ENCODE measurements at regions not wholly inside any gene's neighbourhood (a gene's known extent, or its start where the extent isn't known, plus 50 kb on each side); places are given as distances from the start of the nearest gene placed in this dataset.
"Not testable (repeated sequence)": the region's sequence is repeated elsewhere in the genome, so short reads cannot be mapped to it uniquely, and the experiment has no call there.

DNA sequence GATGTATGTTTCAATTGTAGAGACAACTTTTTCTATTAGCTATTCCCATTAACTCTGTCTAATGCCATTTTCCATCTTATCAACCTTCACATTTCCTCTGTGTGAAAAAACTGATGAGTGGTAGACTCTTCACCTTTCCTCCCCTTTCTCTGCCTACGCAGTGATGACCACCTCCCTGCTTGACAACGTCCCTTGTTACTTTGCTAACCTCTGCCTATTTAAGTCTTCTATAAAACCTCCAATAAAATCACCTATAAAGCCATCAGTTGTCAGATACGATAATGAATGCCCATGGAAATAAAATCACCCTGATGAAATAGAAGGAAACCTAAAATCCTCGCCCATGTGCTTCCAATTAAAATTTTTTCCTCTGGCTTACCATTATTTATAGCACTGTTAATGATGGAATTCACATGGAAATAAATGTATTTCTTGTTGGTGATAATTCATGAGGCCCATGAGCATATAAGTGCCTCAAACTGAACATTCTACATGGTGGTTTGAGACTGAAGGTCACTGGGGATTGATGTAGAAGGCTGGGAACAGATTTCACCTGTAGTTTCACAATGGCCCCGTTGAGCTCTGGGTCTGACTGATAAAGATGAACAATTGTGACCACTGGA is 1454.0 kb upstream of the SEL1L start:
- DNase-seq (ENCODE audit: low spot score), result no peak

- DNase-seq (ENCODE audit: low spot score), result not testable (repeated sequence)
These were observed 1460.9 kb upstream of the SEL1L start for GRCh38 chr14:82994547-82994946.

GRCh38 chr14:82999802-83000201 is 1466.1 kb upstream of the SEL1L start:
- peak; percentile 4 for DNase-seq (ENCODE audit: low spot score)

GRCh38 chr14:83004456-83005006 is 1470.9 kb upstream of the SEL1L start:
- no peak for DNase-seq (ENCODE audit: low spot score)

- DNase-seq (ENCODE audit: low spot score), result no peak
These were observed 1472.5 kb upstream of the SEL1L start for GRCh38 chr14:83006121-83006670.

DNA sequence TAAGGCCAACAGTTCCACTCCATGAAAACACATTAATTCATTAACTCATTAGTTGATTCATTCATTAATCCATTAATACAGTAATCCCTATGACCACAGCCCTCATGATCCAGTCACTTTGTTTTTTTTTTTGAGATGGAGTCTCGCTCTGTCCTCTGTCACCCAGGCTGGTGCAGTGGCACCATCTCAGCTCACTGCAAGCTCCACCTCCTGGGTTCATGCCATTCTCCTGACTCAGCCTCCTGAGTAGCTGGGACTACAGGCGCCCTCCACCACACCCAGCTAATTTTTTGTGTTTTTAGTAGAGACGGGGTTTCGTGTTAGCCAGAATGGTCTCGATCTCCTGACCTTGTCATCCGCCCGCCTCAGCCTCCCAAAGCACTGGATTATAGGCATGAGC is 1473.4 kb upstream of the SEL1L start:
- not testable (repeated sequence) for DNase-seq (ENCODE audit: low spot score)

GRCh38 chr14:83007641-83008225 is 1474.1 kb upstream of the SEL1L start:
- no peak for DNase-seq (ENCODE audit: low spot score)

DNA sequence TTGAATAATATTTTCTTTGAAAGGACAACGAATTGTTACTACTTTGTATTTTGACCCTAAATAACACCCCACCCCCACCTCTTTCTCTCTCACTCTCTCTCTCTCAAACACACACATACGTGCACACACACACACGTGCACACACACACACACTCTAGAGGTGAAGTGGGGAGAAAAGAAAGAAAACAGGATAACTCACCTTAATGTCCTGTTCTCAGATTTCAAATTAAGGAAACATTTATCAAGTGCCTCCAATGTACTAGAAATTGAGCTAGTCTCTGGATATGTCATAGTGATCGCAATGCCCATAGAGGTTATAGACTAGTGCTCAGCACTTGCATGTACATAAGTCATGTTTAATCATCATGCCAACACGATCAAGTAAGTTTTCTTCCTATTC is 1483.6 kb upstream of the SEL1L start:
- DNase-seq (ENCODE audit: low spot score), result no peak

DNA sequence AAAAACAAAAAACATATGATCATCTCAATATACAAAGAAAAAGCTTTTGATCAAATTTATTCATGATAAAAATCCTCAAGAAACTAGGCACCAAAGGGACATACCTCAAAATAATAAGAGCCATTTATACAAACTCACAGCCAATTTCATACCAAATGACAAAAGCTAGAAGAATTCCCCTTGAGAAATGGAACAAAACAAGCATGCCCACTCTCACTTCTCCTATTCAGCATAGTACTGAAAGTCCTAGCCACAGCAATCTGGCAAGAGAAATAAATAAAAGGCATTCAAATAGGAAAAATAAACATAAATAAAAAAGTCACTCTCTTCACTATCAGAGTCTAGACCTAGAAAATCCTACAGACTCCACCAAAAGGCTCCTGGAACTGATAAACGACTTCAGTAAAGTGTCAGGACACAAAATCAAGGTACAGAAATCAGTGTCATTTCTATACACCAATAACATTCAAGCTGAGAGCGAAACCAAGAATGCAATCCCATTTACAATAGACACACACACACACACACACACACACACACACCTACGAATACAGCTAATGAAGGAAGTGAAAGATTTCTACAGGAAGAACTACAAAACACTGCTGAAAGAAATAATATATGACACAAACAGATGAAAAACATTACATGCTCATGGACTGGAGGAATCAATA is 1486.2 kb upstream of the SEL1L start:
- no peak for DNase-seq (ENCODE audit: low spot score)

GRCh38 chr14:83021323-83021722 is 1487.7 kb upstream of the SEL1L start:
- no peak for DNase-seq (ENCODE audit: low spot score)

DNA sequence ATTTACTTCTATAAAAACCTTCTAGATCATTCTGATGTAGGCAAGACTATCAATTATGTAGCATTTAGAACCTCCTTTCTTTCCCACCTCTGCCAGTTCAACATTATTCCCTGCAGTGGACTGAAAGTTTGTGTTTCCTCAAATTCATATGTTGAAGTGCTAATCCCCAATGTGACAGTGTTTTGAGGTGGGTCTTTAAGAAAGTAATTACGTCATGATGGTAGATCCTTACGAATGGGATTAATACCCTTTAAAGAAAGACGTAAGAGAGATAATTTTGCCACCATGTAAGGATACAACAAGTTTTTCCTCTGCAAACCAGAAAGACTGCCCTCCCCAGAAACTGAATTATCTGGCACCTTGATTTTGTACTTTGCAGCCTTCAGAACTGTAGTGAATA is 1489.7 kb upstream of the SEL1L start:
- DNase-seq (ENCODE audit: low spot score), result no peak

GRCh38 chr14:83041224-83041623 is 1507.6 kb upstream of the SEL1L start:
- no peak for DNase-seq (ENCODE audit: low spot score)

DNA sequence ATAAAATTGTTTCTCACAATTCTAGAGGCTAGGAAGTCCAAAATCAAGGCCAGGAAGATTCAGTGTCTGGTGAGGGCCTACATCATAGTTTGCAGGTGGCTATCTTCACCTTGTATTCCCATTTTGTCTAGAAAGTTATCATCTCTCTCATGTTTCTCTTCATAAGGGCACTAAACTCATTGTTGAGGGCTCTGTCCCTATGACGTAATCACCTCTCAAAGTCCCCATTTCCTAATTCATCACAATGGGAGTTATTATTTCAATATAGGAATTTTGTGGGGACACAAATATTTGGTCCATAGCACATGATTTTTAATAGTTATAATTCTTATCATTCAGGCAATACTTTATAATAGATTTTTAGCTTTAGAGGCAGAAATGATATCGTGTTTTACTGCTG is 1509.2 kb upstream of the SEL1L start:
- no peak for DNase-seq (ENCODE audit: low spot score)

GRCh38 chr14:83044001-83044400 is 1510.3 kb upstream of the SEL1L start:
- no peak for DNase-seq (ENCODE audit: low spot score)

- DNase-seq (ENCODE audit: low spot score), result no peak
These were observed 1513.6 kb upstream of the SEL1L start for GRCh38 chr14:83047059-83047830.

DNA sequence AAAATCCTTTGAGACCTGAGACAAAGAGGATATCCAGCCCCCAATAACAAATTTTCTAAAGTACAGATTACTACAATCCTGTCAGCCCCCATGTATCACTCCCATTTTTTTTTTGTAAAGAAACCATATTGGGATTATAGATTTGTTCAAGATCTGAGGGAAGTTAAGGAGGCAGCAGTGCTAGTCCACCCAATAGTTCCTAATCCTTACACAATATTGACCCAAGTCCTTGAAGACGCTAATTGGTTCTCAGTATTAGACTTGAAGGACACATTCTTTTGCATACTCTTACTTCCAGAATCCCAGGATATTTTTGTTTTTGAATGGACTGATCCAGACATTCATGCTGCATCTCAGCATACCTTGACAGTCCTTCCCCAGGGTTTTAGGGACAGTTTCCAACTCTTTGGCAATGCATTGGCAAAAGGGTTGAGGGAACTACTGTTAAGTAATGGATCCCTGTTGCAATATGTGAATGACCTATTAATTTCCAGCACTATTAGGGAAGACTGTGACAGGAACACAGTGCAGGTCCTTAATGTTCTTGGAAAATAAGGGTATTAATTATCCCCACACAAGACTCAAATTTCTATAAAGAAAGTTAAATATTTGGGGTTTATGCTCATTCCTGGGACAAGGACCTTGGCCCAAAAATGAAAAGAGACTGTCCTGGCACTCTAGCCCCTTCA is 1519.5 kb upstream of the SEL1L start:
- DNase-seq (ENCODE audit: low spot score), result no peak

- no peak for DNase-seq (ENCODE audit: low spot score)
These were observed 1524.4 kb upstream of the SEL1L start for GRCh38 chr14:83058068-83058467.

- no peak for DNase-seq (ENCODE audit: low spot score)
These were observed 1538.3 kb upstream of the SEL1L start for GRCh38 chr14:83071888-83072501.

GRCh38 chr14:83085136-83085535 is 1551.5 kb upstream of the SEL1L start:
- DNase-seq (ENCODE audit: low spot score), result no peak

DNA sequence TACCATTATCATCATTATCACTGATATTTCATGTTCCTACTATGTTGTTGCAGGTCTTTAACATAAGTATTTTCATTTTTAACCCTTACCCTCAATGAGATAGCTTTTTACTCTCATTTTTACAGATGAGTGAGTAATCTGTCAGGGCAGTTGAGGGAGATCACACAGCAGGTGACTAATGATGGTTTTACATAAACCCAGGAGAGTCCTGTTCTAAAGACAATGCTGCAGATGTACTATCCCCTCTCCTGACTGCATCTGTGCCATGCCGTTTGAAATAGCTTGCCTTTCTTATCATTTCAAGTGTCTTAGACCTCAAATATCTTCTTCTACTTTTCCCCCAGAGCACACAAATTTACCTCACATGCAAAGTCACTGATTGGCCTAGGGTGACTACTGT is 1552.1 kb upstream of the SEL1L start:
- DNase-seq (ENCODE audit: low spot score), result no peak

Data from globus pallidus (tissue), 1 donor.